Mesenchymal stem cell (in vitro differentiated cells and primary cell): ENCODE measurements at regions not wholly inside any gene's neighbourhood (a gene's known extent, or its start where the extent isn't known, plus 50 kb on each side); places are given as distances from the start of the nearest gene placed in this dataset.

Experiments used
- DNase-seq: peaks from one replicate; pipeline ENCODE4 v3.0.0-alpha.2; 2013
- H2AFZ ChIP-seq: one replicate; pipeline ENCODE4 v1.6.1; 2013; ENCODE audit warnings: low read depth, mild to moderate bottlenecking, control low read depth, inconsistent platforms, low read length, moderate library complexity
- H2AK5ac ChIP-seq: 2 replicates; pipeline ENCODE4 v1.6.1; 2013; ENCODE audit warnings: low read length, moderate library complexity, mild to moderate bottlenecking, inconsistent platforms; ENCODE audit not compliant: severe bottlenecking
- H2BK120ac ChIP-seq: one replicate; pipeline ENCODE4 v1.6.1; 2013; ENCODE audit warnings: low read depth, mild to moderate bottlenecking, inconsistent platforms, low read length, moderate library complexity
- H2BK12ac ChIP-seq, 2 experiments: one replicate each; pipeline ENCODE4 v1.6.1; 2013; ENCODE audit warnings: inconsistent platforms in 2 of 2, low read length in 2 of 2, mild to moderate bottlenecking in 2 of 2, moderate library complexity in 2 of 2, control low read depth in 1 of 2
- H2BK15ac ChIP-seq: one replicate; pipeline ENCODE4 v1.6.1; 2013; ENCODE audit warnings: mild to moderate bottlenecking, low read depth, inconsistent platforms; ENCODE audit not compliant: poor library complexity, severe bottlenecking
- H2BK5ac ChIP-seq: 2 replicates; pipeline ENCODE4 v1.6.1; 2013; ENCODE audit warnings: low read depth, mild to moderate bottlenecking, low read length, control low read depth, inconsistent platforms; ENCODE audit not compliant: poor library complexity, severe bottlenecking
- H3K14ac ChIP-seq, 2 experiments: one replicate each; pipeline ENCODE4 v1.6.1; 2013; ENCODE audit warnings: inconsistent platforms in 2 of 2, low read length in 2 of 2, control low read depth in 1 of 2, mild to moderate bottlenecking in 1 of 2, moderate library complexity in 1 of 2
- H3K18ac ChIP-seq, 2 experiments: one replicate each; pipeline ENCODE4 v1.6.1; 2013; ENCODE audit warnings: inconsistent platforms in 2 of 2, low read length in 2 of 2, control low read depth in 1 of 2, low read depth in 1 of 2, mild to moderate bottlenecking in 1 of 2
- H3K23ac ChIP-seq, 2 experiments: one replicate each; pipeline ENCODE4 v1.6.1; 2013; ENCODE audit warnings: inconsistent platforms in 2 of 2, low read length in 2 of 2, mild to moderate bottlenecking in 2 of 2, moderate library complexity in 2 of 2, control low read depth in 1 of 2
- H3K27ac ChIP-seq: 2 replicates; pipeline ENCODE4 v1.5.1; 2013; ENCODE audit warnings: mild to moderate bottlenecking, moderate library complexity, low read length, control low read depth, inconsistent platforms; ENCODE audit not compliant: poor library complexity, severe bottlenecking
- H3K27me3 ChIP-seq, 2 experiments: 2 replicates each; pipeline versions ENCODE4 v1.6.1 to v1.7.0; 2013; ENCODE audit warnings: low read length in 2 of 2, mild to moderate bottlenecking in 2 of 2, moderate library complexity in 2 of 2, control low read depth in 1 of 2, inconsistent platforms in 1 of 2; ENCODE audit not compliant: control insufficient read depth in 1 of 2, insufficient read depth in 1 of 2
- H3K36me3 ChIP-seq, 2 experiments: 2 replicates each; pipeline versions ENCODE4 v1.6.1 to v1.7.0; 2013; ENCODE audit warnings: low read length in 2 of 2, control low read depth in 1 of 2, inconsistent platforms in 1 of 2, low read depth in 1 of 2, mild to moderate bottlenecking in 1 of 2; ENCODE audit not compliant: insufficient read depth in 2 of 2, control insufficient read depth in 1 of 2
- H3K4ac ChIP-seq, 2 experiments: one replicate each; pipeline ENCODE4 v1.6.1; 2013; ENCODE audit warnings: inconsistent platforms in 2 of 2, low read length in 2 of 2, mild to moderate bottlenecking in 2 of 2, moderate library complexity in 2 of 2, control low read depth in 1 of 2, low read depth in 1 of 2
- H3K4me1 ChIP-seq: 2 replicates; pipeline ENCODE4 v1.6.1; 2013; ENCODE audit warnings: low read depth, low read length, control low read depth; ENCODE audit not compliant: control insufficient read depth, insufficient read depth
- H3K4me2 ChIP-seq: 2 replicates; pipeline ENCODE4 v1.6.1; 2013; ENCODE audit warnings: low read length, mild to moderate bottlenecking, inconsistent platforms; ENCODE audit not compliant: poor library complexity, severe bottlenecking
- H3K4me3 ChIP-seq, 2 experiments: 2 replicates each; pipeline versions ENCODE4 v1.5.1 to v1.7.0; 2013; ENCODE audit warnings: low read length in 2 of 2, mild to moderate bottlenecking in 2 of 2, control low read depth in 1 of 2, low read depth in 1 of 2; ENCODE audit not compliant: insufficient read depth in 1 of 2
- H3K79me1 ChIP-seq: replicated peaks from 2 replicates; pipeline ENCODE4 v1.6.1; 2013; ENCODE audit warnings: mild to moderate bottlenecking, control low read depth, low read length, inconsistent platforms; ENCODE audit not compliant: poor library complexity, severe bottlenecking
- H3K9ac ChIP-seq: 2 replicates; pipeline ENCODE4 v1.7.0; 2013; ENCODE audit warnings: mild to moderate bottlenecking, low read length, moderate library complexity
- H3K9me3 ChIP-seq: 2 replicates; pipeline ENCODE4 v1.7.0; 2013; ENCODE audit warnings: mild to moderate bottlenecking, low read length; ENCODE audit not compliant: control insufficient read depth
- H4K8ac ChIP-seq: one replicate; pipeline ENCODE4 v1.6.1; 2013; ENCODE audit warnings: inconsistent platforms, mild to moderate bottlenecking, low read length, moderate library complexity
- H4K91ac ChIP-seq: one replicate; pipeline ENCODE4 v1.6.1; 2013; ENCODE audit warnings: mild to moderate bottlenecking, low read length, inconsistent platforms
- WGBS: methylation state at CpG from one replicate; pipeline ENCODE4 v1.1.7; 2013; ENCODE audit warnings: mixed read lengths; 5-methylcytosine and 5-hydroxymethylcytosine counted together

- Histone ChIP-seq H3K4me3 (no peak overlapping the region), H3K18ac (no peak overlapping the region), H3K36me3 (no peaks in the 10 kb centered on the region), H2AFZ (no peak overlapping the region), H2BK15ac (no peak overlapping the region), H3K9ac (no peak overlapping the region), H2BK120ac (no peak overlapping the region), H3K9me3 (no peaks in the 10 kb centered on the region), H2BK12ac (no peak overlapping the region), H3K27ac (no peak overlapping the region), H4K8ac (no peak overlapping the region), H3K4ac (no peak overlapping the region), H3K14ac (no peak overlapping the region), H4K91ac (no peak overlapping the region), H2AK5ac (no peak overlapping the region), H2BK5ac (no peak overlapping the region), H3K79me1 (no peaks in the 10 kb centered on the region), H3K4me2 (no peak overlapping the region), H3K27me3 (no peaks in the 10 kb centered on the region), H3K4me1 (peaks cover 3% of the 10 kb centered on the region), H3K23ac (no peak overlapping the region)
- peak; percentile 83 for DNase-seq
- 0% methylated on average over 1 of the region's 2 CpGs for WGBS
Measured at GRCh38 chr10:62735464-62736167, 68.9 kb upstream of the ADO start.

- peaks cover 3% of the 10 kb centered on the region for H3K4me1 ChIP-seq
- no peaks in the 10 kb centered on the region for H3K36me3 ChIP-seq
- H2BK5ac ChIP-seq, result no peak overlapping the region
- H3K9me3 ChIP-seq, result no peaks in the 10 kb centered on the region
- H3K4ac ChIP-seq, result peak overlapping the region; percentile 15 to 54
- no peak overlapping the region for H3K4me2 ChIP-seq
- no peak overlapping the region for H2AK5ac ChIP-seq
- no peak overlapping the region for H2AFZ ChIP-seq
- H2BK15ac ChIP-seq, result peak overlapping the region; percentile 95
- no peak for DNase-seq
- peak overlapping the region; percentile 82 for H2BK120ac ChIP-seq
- WGBS, result 0% methylated on average over 1 of the region's 2 CpGs
- H3K27me3 ChIP-seq, result no peaks in the 10 kb centered on the region
- peak overlapping the region in 1 of 2 experiments; percentile 46 for H3K23ac ChIP-seq
- peak overlapping the region; percentile 71 to 73 for H3K18ac ChIP-seq
- H4K8ac ChIP-seq, result peak overlapping the region; percentile 59
- H3K27ac ChIP-seq, result no peak overlapping the region
- no peak overlapping the region for H3K9ac ChIP-seq
- no peaks in the 10 kb centered on the region for H3K79me1 ChIP-seq
- peak overlapping the region; percentile 87 to 98 for H2BK12ac ChIP-seq
- no peak overlapping the region for H3K4me3 ChIP-seq
- H4K91ac ChIP-seq, result peak overlapping the region; percentile 77
- H3K14ac ChIP-seq, result no peak overlapping the region
Measured at GRCh38 chr10:62736168-62736546, 68.4 kb upstream of the ADO start.

- Histone ChIP-seq H4K8ac (no peak overlapping the region), H3K27ac (no peak overlapping the region), H3K9ac (no peak overlapping the region), H2BK5ac (no peak overlapping the region), H4K91ac (no peak overlapping the region), H2BK12ac (peak overlapping the region in 1 of 2 experiments; percentile 11), H3K23ac (no peak overlapping the region), H3K36me3 (no peaks in the 10 kb centered on the region), H3K27me3 (no peaks in the 10 kb centered on the region), H2AFZ (no peak overlapping the region), H3K4me3 (no peak overlapping the region), H3K4me1 (peaks cover 3% of the 10 kb centered on the region), H2BK120ac (peak overlapping the region; percentile 52), H3K79me1 (no peaks in the 10 kb centered on the region), H2AK5ac (no peak overlapping the region), H2BK15ac (no peak overlapping the region), H3K4me2 (no peak overlapping the region), H3K4ac (no peak overlapping the region), H3K14ac (no peak overlapping the region), H3K9me3 (no peaks in the 10 kb centered on the region), H3K18ac (no peak overlapping the region)
- peak; percentile 51 for DNase-seq
- 5% methylated on average over 3 of the region's 3 CpGs for WGBS
Measured at GRCh38 chr10:62738916-62739315, 65.6 kb upstream of the ADO start.

GRCh38 chr10:62740885-62741745, 63.4 kb upstream of the ADO start:
- no peak overlapping the region for H3K9ac ChIP-seq
- no peak overlapping the region for H3K23ac ChIP-seq
- H3K4me1 ChIP-seq, result peaks cover 5% of the 10 kb centered on the region
- H3K4me2 ChIP-seq, result no peak overlapping the region
- no peaks in the 10 kb centered on the region for H3K9me3 ChIP-seq
- H3K14ac ChIP-seq, result no peak overlapping the region
- 89% methylated on average over 3 of the region's 5 CpGs for WGBS
- no peak overlapping the region for H2BK120ac ChIP-seq
- no peak overlapping the region for H2AK5ac ChIP-seq
- H2BK5ac ChIP-seq, result no peak overlapping the region
- H2BK12ac ChIP-seq, result no peak overlapping the region
- H4K8ac ChIP-seq, result no peak overlapping the region
- H3K4ac ChIP-seq, result no peak overlapping the region
- no peaks in the 10 kb centered on the region for H3K79me1 ChIP-seq
- no peak overlapping the region for H3K4me3 ChIP-seq
- no peak overlapping the region for H3K18ac ChIP-seq
- H3K36me3 ChIP-seq, result no peaks in the 10 kb centered on the region
- no peak overlapping the region for H3K27ac ChIP-seq
- no peak for DNase-seq
- H2BK15ac ChIP-seq, result no peak overlapping the region
- H4K91ac ChIP-seq, result no peak overlapping the region
- no peak overlapping the region for H2AFZ ChIP-seq
- no peaks in the 10 kb centered on the region for H3K27me3 ChIP-seq
